SK-N-SH treated with all-trans-retinoic acid at 6 μM for 48 hours (cell line): ENCODE measurements at regions not wholly inside any gene's neighbourhood (a gene's known extent, or its start where the extent isn't known, plus 50 kb on each side); places are given as distances from the start of the nearest gene placed in this dataset.

Source experiments
- ATAC-seq: fragments of 200-7000 bp; cut with Tn5 transposase; 3 replicates; pipeline ENCODE4 v1.9.1; 2020; ENCODE audit warnings: mild to moderate bottlenecking, moderate library complexity
- ARNTL ChIP-seq: fragments of 450-650 bp; formaldehyde crosslinking; IDR thresholded peaks from 2 replicates; pipeline ENCODE4 v1.5.0; 2020; ENCODE audit warnings: low read depth, mild to moderate bottlenecking, moderate library complexity, borderline replicate concordance
- BACH2 ChIP-seq: fragments of 250-450 bp; sonication (Bioruptor Pico); IDR thresholded peaks from 2 replicates; pipeline ENCODE4 v1.9.0; 2021; ENCODE audit warnings: mild to moderate bottlenecking, borderline replicate concordance
- CSDC2 ChIP-seq: fragments of 250-450 bp; sonication (Bioruptor Pico); IDR thresholded peaks from 2 replicates; pipeline ENCODE4 v1.5.0; 2020; ENCODE audit warnings: mild to moderate bottlenecking, moderate library complexity
- CSRNP3 ChIP-seq: fragments of 250-450 bp; sonication (Bioruptor Pico); IDR thresholded peaks from 2 replicates; pipeline ENCODE4 v1.5.1; 2021; ENCODE audit warnings: mild to moderate bottlenecking, moderate library complexity
- ESRRG ChIP-seq: fragments of 250-450 bp; sonication (Bioruptor Pico); IDR thresholded peaks from 2 replicates; pipeline ENCODE4 v1.6.1; 2021; ENCODE audit warnings: mild to moderate bottlenecking
- ISL1 ChIP-seq: fragments of 250-450 bp; sonication (Bioruptor Pico); IDR thresholded peaks from 2 replicates; pipeline ENCODE4 v2.1.2; 2022; ENCODE audit warnings: mild to moderate bottlenecking, moderate library complexity
- PATZ1 ChIP-seq: fragments of 250-450 bp; sonication (Bioruptor Pico); IDR thresholded peaks from 2 replicates; pipeline ENCODE4 v1.8.0; 2020; ENCODE audit warnings: mild to moderate bottlenecking, moderate library complexity, borderline replicate concordance
- POU6F1 ChIP-seq: fragments of 250-450 bp; sonication (Bioruptor Pico); IDR thresholded peaks from 2 replicates; pipeline ENCODE4 v1.8.0; 2021; ENCODE audit warnings: low read depth, mild to moderate bottlenecking, moderate library complexity, borderline replicate concordance
- PPARA ChIP-seq: fragments of 250-450 bp; sonication (Bioruptor Pico); IDR thresholded peaks from 2 replicates; pipeline ENCODE4 v1.5.0; 2020; ENCODE audit warnings: mild to moderate bottlenecking, borderline replicate concordance
- RARB ChIP-seq: fragments of 250-450 bp; sonication (Bioruptor Pico); IDR thresholded peaks from 2 replicates; pipeline ENCODE4 v1.8.0; 2021; ENCODE audit warnings: mild to moderate bottlenecking, moderate library complexity
- SNAI2 ChIP-seq: fragments of 250-450 bp; sonication (Bioruptor Pico); IDR thresholded peaks from 2 replicates; pipeline ENCODE4 v1.5.0; 2020; ENCODE audit warnings: mild to moderate bottlenecking, moderate library complexity
- TCF4 ChIP-seq: fragments of 250-450 bp; sonication (Bioruptor Pico); IDR thresholded peaks from 2 replicates; pipeline ENCODE4 v1.8.0; 2021; ENCODE audit warnings: mild to moderate bottlenecking, moderate library complexity, borderline replicate concordance
- TOX ChIP-seq: fragments of 250-450 bp; sonication (Bioruptor Pico); IDR thresholded peaks from 2 replicates; pipeline ENCODE4 v1.8.0; 2021; ENCODE audit warnings: mild to moderate bottlenecking, moderate library complexity, borderline replicate concordance
- TSHZ2 ChIP-seq: fragments of 250-450 bp; sonication (Bioruptor Pico); IDR thresholded peaks from 2 replicates; pipeline ENCODE4 v1.5.0; 2020; ENCODE audit warnings: mild to moderate bottlenecking, moderate library complexity
- ZC3H10 ChIP-seq: fragments of 250-450 bp; sonication (Bioruptor Pico); IDR thresholded peaks from 2 replicates; pipeline ENCODE4 v1.5.1; 2021; ENCODE audit warnings: mild to moderate bottlenecking, moderate library complexity
- ZFP30 ChIP-seq: fragments of 450-650 bp; formaldehyde crosslinking; IDR thresholded peaks from 2 replicates; pipeline ENCODE4 v1.5.0; 2022; ENCODE audit warnings: mild to moderate bottlenecking, moderate library complexity
- ZNF565 ChIP-seq: fragments of 450-650 bp; formaldehyde crosslinking; conservative IDR thresholded peaks from 2 replicates; pipeline ENCODE4 v1.5.0; 2020; ENCODE audit warnings: low read depth, mild to moderate bottlenecking, moderate library complexity
- ZNF70 ChIP-seq: fragments of 450-650 bp; formaldehyde crosslinking; IDR thresholded peaks from 2 replicates; pipeline ENCODE4 v1.5.0; 2020; ENCODE audit warnings: mild to moderate bottlenecking, moderate library complexity
- ZNF8 ChIP-seq: fragments of 450-650 bp; formaldehyde crosslinking; IDR thresholded peaks from 2 replicates; pipeline ENCODE4 v1.5.0; 2020; ENCODE audit warnings: mild to moderate bottlenecking, moderate library complexity

- TF ChIP-seq TCF4 (no peak), PATZ1 (CRISPR knock-in tag) (no peak), ARNTL (CRISPR knock-in tag) (no peak), PPARA (CRISPR knock-in tag) (no peak), RARB (CRISPR knock-in tag) (no peak), ZC3H10 (no peak), ZNF8 (CRISPR knock-in tag) (no peak), ISL1 (CRISPR knock-in tag) (peak; percentile 54; the same call in 1 of the 2 replicates)
- ATAC-seq: no peak
These were observed 52.9 kb upstream of the NCOA1 start for GRCh38 chr2:24438106-24438505.

GRCh38 chr2:24435391-24436316, 55.4 kb upstream of the NCOA1 start:
- peak; percentile 86 for ATAC-seq
- TF ChIP-seq TCF4 (peak; percentile 51; the same call in 1 of the 2 replicates), ZFP30 (no peak), TSHZ2 (peak; percentile 42; the same call in 1 of the 2 replicates), ZNF70 (CRISPR knock-in tag) (no peak), CSDC2 (no peak), RARB (CRISPR knock-in tag) (no peak), CSRNP3 (CRISPR knock-in tag) (no peak), BACH2 (CRISPR knock-in tag) (no peak)

GRCh38 chr2:24434541-24434940, 56.5 kb upstream of the NCOA1 start:
- ATAC-seq: no peak
- TF ChIP-seq ZNF565 (no peak), POU6F1 (CRISPR knock-in tag) (no peak), TCF4 (no peak), RARB (CRISPR knock-in tag) (no peak), SNAI2 (CRISPR knock-in tag) (no peak), ZC3H10 (no peak), ZNF70 (CRISPR knock-in tag) (no peak), TOX (CRISPR knock-in tag) (no peak), ISL1 (CRISPR knock-in tag) (no peak), ESRRG (CRISPR knock-in tag) (no peak), PATZ1 (CRISPR knock-in tag) (no peak), PPARA (CRISPR knock-in tag) (no peak), CSDC2 (no peak)
